ENCODE measurements at regions not wholly inside any gene's neighbourhood (a gene's known extent, or its start where the extent isn't known, plus 50 kb on each side); places are given as distances from the start of the nearest gene placed in this dataset.
"Not testable (repeated sequence)": the region's sequence is repeated elsewhere in the genome, so short reads cannot be mapped to it uniquely, and the experiment has no call there.

DNA sequence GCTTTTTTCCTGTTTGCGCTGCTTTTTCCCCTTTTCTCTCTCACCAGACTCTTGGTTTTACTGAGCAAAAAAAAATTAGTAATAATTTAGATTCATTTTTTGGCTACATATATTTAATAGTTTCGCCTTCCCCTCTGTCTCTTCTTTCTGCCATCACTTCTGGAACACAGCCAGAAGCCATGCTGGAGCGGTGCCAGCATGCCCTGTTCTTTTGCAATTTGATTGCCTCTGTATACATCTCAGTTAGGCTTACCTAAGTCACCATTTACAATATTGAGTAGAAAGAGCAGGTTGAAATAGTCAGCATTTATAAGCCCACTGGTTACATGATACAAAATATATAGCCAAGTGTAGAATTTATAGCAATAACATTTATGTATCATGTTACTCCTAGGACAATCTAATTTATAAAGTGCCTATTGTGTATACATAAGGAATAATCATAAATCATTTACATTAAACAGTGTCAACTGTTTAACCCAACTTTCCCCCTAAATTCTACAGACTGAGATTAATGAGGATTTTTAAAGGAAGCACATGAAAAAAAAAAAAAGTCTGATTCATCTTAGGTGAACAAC is 413.8 kb upstream of the SOX5 start:
- Mint-ChIP-seq H3K27me3 (no peaks in the 10 kb centered on the region), H3K9me3 (no peaks in the 10 kb centered on the region), H3K27ac (no peak overlapping the region), H3K4me1 (ENCODE audit: low read depth) (no peaks in the 10 kb centered on the region), H3K36me3 (ENCODE audit: low read depth) (no peaks in the 10 kb centered on the region), H3K4me3 (no peak overlapping the region)
- DNase-seq, result no peak

DNA sequence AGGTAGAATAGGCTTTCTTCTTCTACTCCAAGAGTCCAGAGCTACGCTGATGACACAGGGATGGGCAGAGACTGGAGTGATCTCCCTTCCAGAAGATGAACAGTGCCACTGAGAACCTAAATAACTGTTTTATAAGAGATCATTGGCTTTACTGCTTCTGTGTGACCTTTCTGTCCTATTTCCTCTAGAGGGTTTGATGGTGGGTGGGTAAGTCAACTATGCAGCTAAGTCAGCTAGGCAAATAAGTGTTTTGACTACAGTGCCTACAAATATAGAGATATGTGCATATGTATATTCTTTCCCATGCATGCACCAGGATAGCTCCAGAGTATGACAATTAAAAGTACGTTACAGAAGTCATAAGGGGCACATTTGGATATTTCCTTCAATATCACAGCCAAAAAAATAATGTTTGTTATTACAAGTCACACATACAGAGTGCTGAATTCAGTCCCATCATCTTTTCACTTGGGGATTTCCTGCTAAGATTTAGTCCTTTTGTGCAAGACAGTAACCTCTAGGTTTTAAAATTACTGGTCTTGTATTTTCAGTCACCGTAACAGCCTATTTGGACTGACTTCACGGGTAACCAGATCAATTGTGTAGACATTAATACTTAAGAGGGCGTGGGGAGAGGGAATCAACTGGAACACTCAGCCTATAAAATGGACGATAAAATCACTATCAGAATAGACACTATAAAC is 412.6 kb upstream of the SOX5 start:
- H3K36me3 Mint-ChIP-seq (ENCODE audit: low read depth), result no peaks in the 10 kb centered on the region
- no peak for DNase-seq
- no peaks in the 10 kb centered on the region for H3K4me1 Mint-ChIP-seq (ENCODE audit: low read depth)
- no peaks in the 10 kb centered on the region for H3K27me3 Mint-ChIP-seq
- H3K27ac Mint-ChIP-seq, result no peak overlapping the region
- H3K4me3 Mint-ChIP-seq, result no peak overlapping the region
- no peaks in the 10 kb centered on the region for H3K9me3 Mint-ChIP-seq

DNA sequence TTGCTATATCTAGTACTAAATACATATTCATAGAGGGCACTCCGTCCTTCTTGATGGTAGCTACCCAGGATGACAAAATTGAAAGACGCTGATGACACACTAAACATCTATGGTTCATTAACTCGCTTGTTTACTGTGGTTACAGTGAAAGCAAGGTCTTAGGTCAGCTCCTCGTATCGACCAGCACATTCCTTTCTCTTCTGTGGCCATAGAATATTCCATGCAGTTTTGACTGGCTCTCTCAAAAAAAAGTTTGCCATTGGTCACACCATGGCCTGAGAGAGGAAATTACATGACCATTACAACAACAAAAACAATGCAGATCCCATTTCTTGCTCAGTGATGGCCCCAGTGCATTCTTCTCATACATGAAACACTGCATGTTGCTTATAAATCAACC is 411.4 kb upstream of the SOX5 start:
- no peak overlapping the region for H3K27ac Mint-ChIP-seq
- H3K4me1 Mint-ChIP-seq (ENCODE audit: low read depth), result no peaks in the 10 kb centered on the region
- H3K36me3 Mint-ChIP-seq (ENCODE audit: low read depth), result no peaks in the 10 kb centered on the region
- no peak overlapping the region for H3K4me3 Mint-ChIP-seq
- H3K27me3 Mint-ChIP-seq, result no peaks in the 10 kb centered on the region
- no peak for DNase-seq
- H3K9me3 Mint-ChIP-seq, result no peaks in the 10 kb centered on the region

DNA sequence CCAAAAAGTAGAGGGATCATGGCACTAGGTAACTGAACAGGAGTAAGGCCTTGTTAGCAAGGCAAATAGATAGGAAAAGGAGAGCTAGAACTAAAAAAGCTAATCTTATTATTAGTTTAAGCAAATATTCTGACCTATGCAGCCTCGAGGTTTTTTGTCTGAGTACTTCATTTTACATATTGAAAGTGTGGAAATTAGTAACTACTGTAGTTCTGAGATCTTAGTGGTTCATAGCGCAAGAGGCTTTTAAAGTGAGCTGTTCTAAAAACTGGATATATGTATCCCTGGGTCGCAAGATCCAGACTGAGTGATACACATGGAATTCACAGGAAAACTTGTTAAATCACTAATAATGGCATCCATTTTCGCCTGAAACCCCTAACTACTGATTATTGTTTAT is 411.0 kb upstream of the SOX5 start:
- Mint-ChIP-seq H3K4me3 (no peak overlapping the region), H3K4me1 (ENCODE audit: low read depth) (no peaks in the 10 kb centered on the region), H3K27me3 (no peaks in the 10 kb centered on the region), H3K9me3 (no peaks in the 10 kb centered on the region), H3K36me3 (ENCODE audit: low read depth) (no peaks in the 10 kb centered on the region), H3K27ac (no peak overlapping the region)
- DNase-seq, result no peak

DNA sequence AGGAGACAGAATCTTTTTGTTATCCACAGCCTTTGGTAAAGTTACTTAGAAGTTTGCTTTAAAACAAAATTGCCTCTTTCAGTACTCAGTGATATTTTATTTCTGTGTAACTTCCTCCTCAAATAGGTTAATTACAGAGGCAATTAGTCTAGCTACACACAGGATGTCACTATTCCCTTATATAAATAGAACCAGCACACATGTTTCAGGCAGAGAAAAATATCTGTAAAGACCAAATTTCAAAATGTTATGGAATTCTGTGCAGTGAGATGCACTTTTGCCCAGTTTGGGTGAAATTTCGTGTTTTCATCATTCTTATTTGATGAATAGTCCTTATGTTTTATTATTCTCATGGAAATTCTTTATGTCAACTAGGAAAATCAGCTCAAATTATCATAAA is 410.6 kb upstream of the SOX5 start:
- H3K4me3 Mint-ChIP-seq, result no peak overlapping the region
- no peak overlapping the region for H3K27ac Mint-ChIP-seq
- no peaks in the 10 kb centered on the region for H3K36me3 Mint-ChIP-seq (ENCODE audit: low read depth)
- H3K9me3 Mint-ChIP-seq, result no peaks in the 10 kb centered on the region
- H3K27me3 Mint-ChIP-seq, result no peaks in the 10 kb centered on the region
- no peak for DNase-seq
- no peaks in the 10 kb centered on the region for H3K4me1 Mint-ChIP-seq (ENCODE audit: low read depth)

DNA sequence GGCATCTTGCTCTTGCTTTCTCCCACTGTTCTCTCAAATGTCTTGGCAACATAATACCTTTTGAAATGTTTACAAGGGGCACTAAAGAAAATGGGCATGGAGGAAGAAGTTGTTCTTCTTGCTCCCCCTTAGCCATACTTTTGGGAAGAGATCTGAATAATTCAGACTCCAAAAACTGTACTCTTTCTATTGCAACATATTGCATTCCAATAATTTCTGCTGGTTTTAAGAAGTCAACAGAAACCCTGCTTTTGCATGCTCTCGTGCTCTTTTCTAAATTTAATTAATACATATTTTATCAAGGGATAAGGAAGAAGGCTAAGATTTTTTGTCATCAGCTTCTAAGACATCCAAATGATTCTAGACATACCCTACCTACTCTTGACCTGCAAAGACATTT is 409.9 kb upstream of the SOX5 start:
- Mint-ChIP-seq H3K27me3 (no peaks in the 10 kb centered on the region), H3K36me3 (ENCODE audit: low read depth) (no peaks in the 10 kb centered on the region), H3K27ac (no peak overlapping the region), H3K4me3 (no peak overlapping the region), H3K9me3 (no peaks in the 10 kb centered on the region), H3K4me1 (ENCODE audit: low read depth) (no peaks in the 10 kb centered on the region)
- no peak for DNase-seq

DNA sequence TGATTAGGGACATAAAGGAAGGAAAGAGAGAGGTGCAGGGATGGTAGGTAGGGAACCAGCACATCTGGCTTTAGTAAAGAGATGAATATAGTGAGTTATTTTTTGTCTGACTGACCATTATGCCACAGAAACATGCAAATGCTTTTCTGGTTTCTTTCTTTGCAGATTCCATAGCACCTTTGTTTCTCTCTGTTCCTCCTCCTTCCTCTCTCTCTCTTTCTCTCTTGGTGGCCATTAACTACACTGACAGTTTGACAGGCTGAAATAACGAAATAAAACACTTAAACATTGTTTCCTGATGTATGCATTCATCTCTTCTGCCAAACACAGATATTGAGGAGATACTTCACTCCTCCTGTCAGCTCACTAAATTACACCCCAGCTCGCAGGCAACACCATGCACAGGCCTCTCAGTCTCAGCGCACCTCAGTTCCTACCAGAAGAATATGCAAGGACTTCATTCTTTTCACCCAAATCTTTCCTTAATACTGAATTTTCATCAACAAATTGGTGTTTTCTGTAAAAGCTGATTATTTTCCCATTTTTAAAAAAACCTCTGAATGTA is 406.9 kb upstream of the SOX5 start:
- H3K4me3 Mint-ChIP-seq, result no peak overlapping the region

DNA sequence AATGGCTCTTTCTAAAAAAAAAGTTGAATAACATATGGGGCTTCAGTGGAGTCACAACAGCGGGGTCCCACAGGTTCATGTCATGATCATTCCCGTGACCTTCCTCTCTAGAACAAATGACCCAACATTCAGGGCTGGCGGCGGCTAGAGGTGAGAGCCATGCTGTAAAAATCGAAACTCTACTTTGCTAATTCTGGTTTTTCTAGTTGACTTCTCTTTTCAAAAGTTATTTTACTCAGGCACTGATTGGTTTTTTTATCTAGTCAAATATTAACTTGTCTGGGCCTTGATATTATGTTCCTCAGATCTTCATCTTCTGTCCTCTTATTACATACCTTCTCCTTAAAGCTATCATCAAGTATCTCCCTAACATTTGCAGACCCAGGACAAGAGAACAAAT is 402.9 kb upstream of the SOX5 start:
- Mint-ChIP-seq H3K27me3 (no peaks in the 10 kb centered on the region), H3K4me1 (ENCODE audit: low read depth) (no peaks in the 10 kb centered on the region), H3K36me3 (ENCODE audit: low read depth) (no peaks in the 10 kb centered on the region), H3K9me3 (peaks cover 4% of the 10 kb centered on the region), H3K27ac (no peak overlapping the region), H3K4me3 (no peak overlapping the region)
- DNase-seq, result no peak

More for the DNA sequence above, 406.9 kb upstream of the SOX5 start:
- Mint-ChIP-seq H3K27me3 (no peaks in the 10 kb centered on the region), H3K36me3 (ENCODE audit: low read depth) (no peaks in the 10 kb centered on the region), H3K4me1 (ENCODE audit: low read depth) (no peaks in the 10 kb centered on the region), H3K27ac (no peak overlapping the region), H3K9me3 (no peaks in the 10 kb centered on the region)
- no peak for DNase-seq

DNA sequence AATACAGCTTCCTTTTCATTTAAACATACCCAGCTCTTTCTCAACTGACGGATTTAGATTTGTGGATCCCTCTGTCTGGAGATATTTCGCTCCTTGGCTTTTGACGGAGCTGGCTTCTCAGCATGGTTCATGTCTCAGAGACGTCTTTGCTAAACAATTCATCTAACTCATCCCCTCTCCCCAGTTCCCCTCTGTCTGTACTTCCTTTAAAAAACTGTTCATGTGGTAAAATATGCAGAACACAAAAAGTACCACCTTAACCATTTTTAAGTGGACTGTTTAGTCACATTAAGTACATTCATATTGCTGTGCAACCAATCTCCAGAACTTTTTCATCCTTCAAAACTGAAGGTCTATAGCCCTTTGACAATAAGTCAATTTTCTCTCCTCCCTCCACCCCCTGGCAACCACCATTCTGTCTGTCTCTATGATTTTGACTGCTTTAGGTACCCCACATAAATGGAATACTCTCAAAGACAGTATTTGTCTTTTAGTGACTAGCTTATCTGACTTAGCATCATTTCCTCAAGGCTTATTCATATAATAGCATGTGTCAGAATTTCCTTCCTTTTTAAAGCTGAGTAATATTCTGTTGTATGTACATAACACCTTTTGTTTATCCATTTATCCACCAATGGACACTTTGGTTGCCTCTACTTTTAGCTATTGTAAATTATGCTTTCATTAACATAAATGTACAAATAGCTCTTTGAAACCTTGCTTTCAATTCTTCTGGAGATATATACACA is 399.8 kb upstream of the SOX5 start:
- Mint-ChIP-seq H3K4me3 (no peak overlapping the region), H3K9me3 (peaks cover 6% of the 10 kb centered on the region), H3K4me1 (ENCODE audit: low read depth) (no peaks in the 10 kb centered on the region), H3K36me3 (ENCODE audit: low read depth) (no peaks in the 10 kb centered on the region), H3K27me3 (no peaks in the 10 kb centered on the region), H3K27ac (no peak overlapping the region)
- DNase-seq, result no peak

DNA sequence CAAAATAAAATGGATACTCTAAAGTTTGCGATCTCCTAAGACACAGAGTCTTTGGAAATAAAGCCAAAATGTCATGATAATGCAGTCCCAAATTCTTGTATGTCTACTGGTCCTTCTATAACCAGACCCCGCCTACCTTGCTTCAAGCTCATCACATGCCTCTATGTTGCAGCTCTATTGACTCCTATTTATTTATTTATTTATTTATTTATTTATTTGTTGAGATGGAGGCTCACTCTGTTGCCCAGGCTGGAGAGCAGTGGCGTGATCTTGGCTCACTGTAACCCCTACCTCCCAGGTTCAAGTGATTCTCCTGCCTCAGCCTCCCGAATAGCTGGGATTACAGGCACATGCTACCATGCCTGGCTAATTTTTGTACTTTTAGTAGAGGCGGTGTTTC is 398.7 kb upstream of the SOX5 start:
- H3K4me3 Mint-ChIP-seq; H3K36me3 Mint-ChIP-seq (ENCODE audit: low read depth); H3K27ac Mint-ChIP-seq; H3K27me3 Mint-ChIP-seq; DNase-seq; H3K4me1 Mint-ChIP-seq (ENCODE audit: low read depth); H3K9me3 Mint-ChIP-seq: not testable (repeated sequence)

DNA sequence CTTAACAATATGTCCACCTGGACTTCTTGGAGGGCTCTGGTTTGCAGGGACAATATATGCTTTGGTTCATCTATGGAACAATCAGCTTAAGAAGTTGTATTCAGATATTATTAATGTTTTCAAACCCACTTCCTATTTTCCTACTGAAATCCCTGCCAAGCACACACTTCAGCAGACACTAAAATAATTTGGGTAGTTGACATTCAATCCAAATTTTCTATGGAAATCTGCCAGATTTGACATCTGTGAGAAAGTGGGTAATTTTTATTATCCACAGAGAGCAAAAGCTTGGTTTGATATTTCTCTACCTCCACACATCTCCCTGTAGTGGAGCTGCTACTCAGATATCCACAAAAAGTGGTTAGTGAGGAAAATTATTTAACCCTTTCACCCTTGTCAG is 378.8 kb upstream of the SOX5 start:
- Mint-ChIP-seq H3K4me1 (ENCODE audit: low read depth) (no peaks in the 10 kb centered on the region), H3K9me3 (no peaks in the 10 kb centered on the region), H3K27ac (no peak overlapping the region), H3K27me3 (peaks cover 2% of the 10 kb centered on the region), H3K36me3 (ENCODE audit: low read depth) (no peaks in the 10 kb centered on the region), H3K4me3 (no peak overlapping the region)
- DNase-seq, result no peak

DNA sequence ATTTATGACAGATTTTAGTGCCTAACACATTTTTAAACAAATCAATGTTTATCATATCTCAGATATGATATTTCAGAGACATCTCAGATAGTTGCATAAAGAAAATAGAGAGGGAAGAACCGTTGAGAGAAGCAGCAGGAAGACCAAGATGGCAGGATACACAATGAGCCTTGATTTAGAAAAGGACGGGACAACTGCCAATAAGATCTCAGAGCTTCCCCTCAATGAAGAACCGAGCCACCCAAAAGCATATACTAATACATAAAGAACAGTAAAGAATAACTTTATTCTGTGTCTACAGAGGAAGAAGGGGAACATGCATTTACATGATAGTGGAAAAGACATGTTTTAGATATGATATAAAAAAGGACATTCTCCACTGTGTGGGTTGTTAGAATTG is 375.9 kb upstream of the SOX5 start:
- no peaks in the 10 kb centered on the region for H3K36me3 Mint-ChIP-seq (ENCODE audit: low read depth)
- no peak overlapping the region for H3K27ac Mint-ChIP-seq
- H3K27me3 Mint-ChIP-seq, result peaks cover 2% of the 10 kb centered on the region
- DNase-seq, result no peak
- no peaks in the 10 kb centered on the region for H3K9me3 Mint-ChIP-seq
- no peak overlapping the region for H3K4me3 Mint-ChIP-seq
- no peaks in the 10 kb centered on the region for H3K4me1 Mint-ChIP-seq (ENCODE audit: low read depth)

DNA sequence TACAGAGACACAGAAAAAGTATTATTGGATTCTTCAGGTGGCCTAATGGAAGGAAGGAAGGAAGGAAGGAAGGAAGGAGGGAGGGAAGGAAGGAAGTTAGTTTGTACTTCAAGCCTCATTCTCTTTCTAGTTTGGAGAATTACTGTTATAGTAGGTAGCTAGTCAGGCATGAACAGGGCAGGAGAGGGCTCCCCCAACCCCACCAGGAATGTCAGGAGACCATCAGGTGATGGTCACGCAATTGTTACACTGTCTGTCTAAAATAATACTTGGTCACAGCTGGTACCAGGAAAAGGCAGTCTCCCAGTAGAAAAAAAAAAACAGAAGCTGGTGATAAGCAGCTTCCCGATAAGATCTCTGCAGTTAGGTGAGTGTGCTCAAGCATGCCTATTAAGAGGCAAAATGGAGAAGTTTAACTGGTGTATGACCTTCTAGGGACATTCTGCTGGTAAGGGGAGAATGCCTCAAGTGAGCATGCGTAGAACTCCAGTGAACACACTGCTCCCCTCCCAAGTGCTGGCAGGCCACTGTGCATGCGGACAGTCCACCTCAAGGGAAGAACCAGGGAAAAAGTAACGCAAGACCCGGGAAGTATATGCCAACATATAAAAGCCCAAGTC is 358.4 kb upstream of the SOX5 start:
- no peak overlapping the region for H3K4me3 Mint-ChIP-seq
- H3K27me3 Mint-ChIP-seq, result no peaks in the 10 kb centered on the region
- H3K9me3 Mint-ChIP-seq, result peaks cover 1% of the 10 kb centered on the region
- no peaks in the 10 kb centered on the region for H3K4me1 Mint-ChIP-seq (ENCODE audit: low read depth)
- H3K36me3 Mint-ChIP-seq (ENCODE audit: low read depth), result no peaks in the 10 kb centered on the region
- no peak for DNase-seq
- H3K27ac Mint-ChIP-seq, result no peak overlapping the region

DNA sequence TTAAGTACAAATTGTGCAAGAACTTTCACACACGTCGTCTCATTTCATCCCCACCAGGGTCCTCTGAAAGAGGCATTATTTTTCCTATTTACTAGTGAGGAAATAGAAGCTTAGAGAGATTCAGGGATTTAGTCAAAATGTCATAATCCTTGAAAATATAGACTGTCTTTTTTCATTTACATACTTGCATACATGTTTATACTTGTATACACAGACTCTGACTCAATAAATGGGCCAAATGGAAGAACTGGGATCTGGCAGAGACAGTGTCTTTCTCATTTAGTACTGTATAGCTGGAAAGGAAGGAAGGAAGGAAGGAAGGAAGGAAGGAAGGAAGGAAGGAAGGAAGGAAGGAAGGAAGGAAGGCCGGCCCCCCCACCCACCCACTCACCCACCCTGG is 357.7 kb upstream of the SOX5 start:
- no peaks in the 10 kb centered on the region for H3K4me1 Mint-ChIP-seq (ENCODE audit: low read depth)
- no peak overlapping the region for H3K4me3 Mint-ChIP-seq
- DNase-seq, result no peak
- H3K27me3 Mint-ChIP-seq, result no peaks in the 10 kb centered on the region
- H3K27ac Mint-ChIP-seq, result no peak overlapping the region
- peaks cover 1% of the 10 kb centered on the region for H3K9me3 Mint-ChIP-seq
- H3K36me3 Mint-ChIP-seq (ENCODE audit: low read depth), result no peaks in the 10 kb centered on the region

DNA sequence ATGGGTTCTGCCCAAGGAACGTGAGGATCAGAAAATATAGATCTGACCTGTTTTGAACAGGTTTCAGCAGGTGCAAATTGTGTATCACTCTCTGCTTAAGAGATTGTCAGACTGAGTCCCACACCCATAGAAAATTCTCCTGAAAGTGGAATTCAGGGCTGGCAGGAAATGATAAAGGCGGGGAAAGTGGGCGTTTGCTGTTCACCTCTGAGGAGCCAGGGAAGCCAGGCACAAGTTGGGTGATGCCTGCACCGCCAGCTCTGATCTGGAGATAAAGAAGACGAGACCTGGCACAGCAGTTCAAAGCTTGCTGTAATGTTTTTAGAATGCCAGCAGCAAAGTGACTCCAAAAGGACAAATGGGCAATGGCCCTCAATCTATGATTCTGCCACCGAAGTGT is 356.5 kb upstream of the SOX5 start:
- Mint-ChIP-seq H3K4me1 (ENCODE audit: low read depth) (no peaks in the 10 kb centered on the region), H3K36me3 (ENCODE audit: low read depth) (no peaks in the 10 kb centered on the region), H3K27me3 (no peaks in the 10 kb centered on the region), H3K9me3 (peaks cover 1% of the 10 kb centered on the region), H3K4me3 (no peak overlapping the region), H3K27ac (no peak overlapping the region)
- DNase-seq, result no peak
